Epithelial cell of esophagus (primary cell): ENCODE measurements at regions not wholly inside any gene's neighbourhood (a gene's known extent, or its start where the extent isn't known, plus 50 kb on each side); places are given as distances from the start of the nearest gene placed in this dataset.

ENCODE experiments used
- DNase-seq: peaks from one replicate; pipeline ENCODE4 v3.0.0; 2010; ENCODE audit warnings: low read depth
- H3K4me3 ChIP-seq: 2 replicates; pipeline ENCODE4 v1.5.1; 2011; ENCODE audit warnings: mild to moderate bottlenecking, low read length, control low read depth
- TF ChIP-seq, protein P1 (sequence below): IDR thresholded peaks from 2 replicates; pipeline ENCODE4 v1.5.1; 2011; ENCODE audit warnings: low read depth, mild to moderate bottlenecking, low read length, control low read depth, inconsistent platforms; ENCODE audit not compliant: insufficient read depth; ENCODE audit errors: missing control alignments

DNA sequence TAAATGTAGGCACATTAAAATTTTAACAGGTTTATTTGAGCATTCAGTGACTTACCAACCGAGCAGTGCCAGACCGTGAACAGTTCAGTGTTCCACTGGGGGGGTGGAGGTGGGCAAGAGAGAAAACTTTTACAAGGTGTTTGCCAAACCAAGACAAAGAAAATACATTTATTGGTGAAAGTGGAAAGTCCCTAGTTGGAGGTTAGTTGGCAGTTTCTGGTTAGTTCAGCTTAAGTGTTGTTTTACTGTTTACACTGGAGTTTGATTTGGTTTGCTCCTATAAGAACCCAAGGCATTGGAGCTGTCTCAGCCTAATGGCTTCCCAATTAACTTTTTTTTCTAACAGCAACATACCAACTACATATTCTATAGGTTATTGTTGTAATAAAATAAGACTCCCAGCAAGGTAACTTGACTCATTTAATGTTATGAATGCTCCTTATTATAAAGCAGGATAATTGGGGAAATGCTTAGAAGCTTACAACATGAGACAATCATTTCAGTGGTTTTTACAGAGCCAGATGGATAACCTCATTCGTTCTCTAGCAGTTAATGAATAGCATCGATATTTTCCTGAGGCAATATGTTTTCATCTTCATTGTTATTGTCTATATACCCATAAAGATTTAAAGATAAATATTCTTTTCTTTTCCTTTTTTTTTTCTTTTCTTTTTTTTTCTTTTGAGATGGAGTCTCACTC is 115.8 kb downstream of the ETNK1 start:
- no peak overlapping the region for H3K4me3 ChIP-seq
- no peak for DNase-seq
- TF ChIP-seq, protein P1, sequence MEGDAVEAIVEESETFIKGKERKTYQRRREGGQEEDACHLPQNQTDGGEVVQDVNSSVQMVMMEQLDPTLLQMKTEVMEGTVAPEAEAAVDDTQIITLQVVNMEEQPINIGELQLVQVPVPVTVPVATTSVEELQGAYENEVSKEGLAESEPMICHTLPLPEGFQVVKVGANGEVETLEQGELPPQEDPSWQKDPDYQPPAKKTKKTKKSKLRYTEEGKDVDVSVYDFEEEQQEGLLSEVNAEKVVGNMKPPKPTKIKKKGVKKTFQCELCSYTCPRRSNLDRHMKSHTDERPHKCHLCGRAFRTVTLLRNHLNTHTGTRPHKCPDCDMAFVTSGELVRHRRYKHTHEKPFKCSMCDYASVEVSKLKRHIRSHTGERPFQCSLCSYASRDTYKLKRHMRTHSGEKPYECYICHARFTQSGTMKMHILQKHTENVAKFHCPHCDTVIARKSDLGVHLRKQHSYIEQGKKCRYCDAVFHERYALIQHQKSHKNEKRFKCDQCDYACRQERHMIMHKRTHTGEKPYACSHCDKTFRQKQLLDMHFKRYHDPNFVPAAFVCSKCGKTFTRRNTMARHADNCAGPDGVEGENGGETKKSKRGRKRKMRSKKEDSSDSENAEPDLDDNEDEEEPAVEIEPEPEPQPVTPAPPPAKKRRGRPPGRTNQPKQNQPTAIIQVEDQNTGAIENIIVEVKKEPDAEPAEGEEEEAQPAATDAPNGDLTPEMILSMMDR = no peak

DNA sequence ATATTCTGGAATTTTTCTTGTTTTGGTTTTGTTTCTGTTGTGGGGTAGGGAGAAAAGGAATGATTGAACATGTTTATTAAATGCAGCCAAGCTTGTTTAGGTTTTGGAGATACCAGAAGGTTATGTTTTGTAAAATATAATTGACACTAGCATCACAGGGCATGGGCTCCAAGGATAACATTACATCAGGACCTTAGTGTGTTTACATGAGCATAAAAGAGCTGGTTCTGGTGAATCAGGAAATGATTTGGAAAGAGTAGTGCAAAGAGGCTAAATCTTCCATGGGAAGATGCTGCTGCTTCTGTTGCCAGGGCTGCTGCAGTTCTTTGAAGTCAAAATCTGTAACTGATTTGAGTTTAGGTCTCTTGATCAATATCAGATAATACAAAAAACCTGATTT is 118.7 kb downstream of the ETNK1 start:
- no peak for DNase-seq
- no peak overlapping the region for H3K4me3 ChIP-seq
- TF ChIP-seq, protein P1 = no peak

DNA sequence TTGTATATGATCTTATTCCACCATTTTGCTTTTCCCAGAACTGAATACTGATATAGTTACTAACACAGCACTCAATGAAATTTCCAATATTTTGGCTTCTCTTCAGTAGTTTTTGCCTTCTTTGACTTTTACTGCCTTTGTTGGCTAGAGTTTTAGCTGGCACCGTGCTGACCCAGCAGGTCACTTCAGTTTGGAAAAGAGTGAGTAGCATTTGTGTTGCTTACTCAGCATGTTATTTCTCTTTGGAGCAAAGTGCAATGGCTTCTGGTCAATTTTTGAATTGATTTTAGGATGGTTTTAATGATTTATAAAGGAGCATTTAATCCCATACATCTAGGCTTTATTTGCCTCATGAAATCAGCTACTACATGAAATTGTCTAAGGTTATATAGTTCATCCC is 119.2 kb downstream of the ETNK1 start:
- no peak overlapping the region for H3K4me3 ChIP-seq
- TF ChIP-seq, protein P1 = no peak
- DNase-seq = no peak

DNA sequence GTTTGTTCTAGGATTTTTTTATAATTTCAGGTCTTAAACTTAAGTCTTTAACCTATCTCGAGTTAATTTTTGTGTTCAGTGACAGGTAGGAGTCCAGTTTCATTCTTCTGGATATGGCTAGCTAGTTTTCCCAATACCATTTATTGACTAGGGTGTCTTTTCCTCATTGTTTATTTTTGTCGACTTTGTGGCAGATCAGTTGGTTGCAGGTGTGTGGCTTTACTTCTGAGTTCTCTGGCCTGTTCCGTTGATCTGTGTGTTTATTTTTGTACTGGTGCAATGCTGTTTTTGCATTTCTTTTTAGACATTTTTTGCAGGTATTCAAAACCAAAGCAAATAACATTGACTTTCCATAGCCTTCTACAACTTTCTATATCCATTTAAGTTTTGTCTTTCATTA is 121.7 kb downstream of the ETNK1 start:
- DNase-seq = no peak
- TF ChIP-seq, protein P1 = no peak
- no peak overlapping the region for H3K4me3 ChIP-seq

DNA sequence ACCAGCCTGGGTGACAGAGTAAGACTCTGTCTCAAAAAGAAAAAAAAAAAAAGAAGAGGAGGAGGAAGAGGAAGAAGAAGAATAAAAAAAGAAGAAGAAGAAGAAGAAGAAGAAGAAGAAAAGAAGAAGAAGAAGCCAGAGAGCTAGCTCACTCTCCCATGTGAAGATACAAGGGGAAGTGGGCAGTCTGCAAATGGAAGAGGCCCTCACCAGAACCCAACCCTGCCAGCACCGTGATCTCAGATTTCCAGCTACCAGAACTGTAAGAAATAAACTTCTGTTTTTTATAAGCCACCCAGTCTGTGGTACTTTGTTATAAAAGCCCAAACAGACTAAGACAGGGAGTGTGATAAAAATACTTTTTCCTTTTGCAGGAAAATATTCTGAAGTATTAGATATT is 130.7 kb downstream of the ETNK1 start:
- DNase-seq = no peak
- TF ChIP-seq, protein P1 = no peak
- no peak overlapping the region for H3K4me3 ChIP-seq

DNA sequence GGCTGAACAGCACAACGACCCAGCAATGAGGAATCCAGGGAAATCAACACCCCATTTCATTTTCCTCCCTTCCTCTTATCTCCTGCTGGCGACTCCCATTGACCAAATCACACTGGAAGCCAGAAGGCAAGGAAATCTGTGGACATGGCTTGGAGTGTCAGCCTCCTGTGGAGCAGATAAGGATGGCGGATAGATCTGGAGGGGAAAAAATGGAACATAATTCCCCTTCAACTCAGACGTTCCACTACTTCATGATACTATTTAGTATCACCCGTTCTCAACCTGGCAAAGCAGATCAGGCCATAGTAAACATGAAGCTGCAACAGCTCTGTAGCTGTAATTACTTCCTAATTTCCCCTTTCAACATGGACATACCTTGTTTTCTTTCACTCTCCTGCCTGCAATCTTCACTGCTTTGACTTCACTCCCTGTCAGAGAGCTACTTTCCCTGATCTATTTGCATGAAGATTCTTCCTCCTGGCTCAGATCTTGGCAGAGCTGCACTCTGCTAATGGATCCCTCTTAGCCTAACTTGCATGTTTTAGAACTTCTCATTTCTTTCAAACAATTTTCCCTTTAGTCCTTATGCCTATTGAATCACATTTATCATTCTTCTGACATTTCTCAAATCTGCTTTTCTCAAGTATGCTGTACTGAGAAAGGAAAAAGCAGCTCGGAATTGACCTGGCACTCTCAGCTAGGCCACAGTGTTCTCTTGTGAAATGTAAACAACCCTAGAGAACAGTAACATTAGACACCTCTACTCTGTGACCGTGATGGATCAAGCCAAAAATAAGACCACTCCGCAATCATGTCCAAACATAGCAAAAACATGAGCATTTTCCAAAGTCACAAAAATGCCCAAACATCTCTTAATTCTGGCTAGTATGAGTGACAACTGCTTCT is 135.1 kb downstream of the ETNK1 start:
- TF ChIP-seq, protein P1 = no peak
- no peak for DNase-seq
- no peak overlapping the region for H3K4me3 ChIP-seq
